ENCODE measurements at regions not wholly inside any gene's neighbourhood (a gene's known extent, or its start where the extent isn't known, plus 50 kb on each side); places are given as distances from the start of the nearest gene placed in this dataset.

GRCh38 chr2:43025709-43026295 lies 200.6 kb downstream of the ZFP36L2 start:
- Histone ChIP-seq H4K20me1 (ENCODE audit: insufficient read depth) (no peaks in the 10 kb centered on the region), H3K4me1 (ENCODE audit: control insufficient read depth in 1 of 2, insufficient read depth in 2 of 2, low read length in 2 of 2) (no peaks in the 10 kb centered on the region), H3K4me2 (ENCODE audit: low read length) (no peak overlapping the region), H3K4me3 (replicated peaks in 1 of 2; ENCODE audit: low read depth in 1 of 2, low read length in 2 of 2) (no peak overlapping the region), H3K27ac (ENCODE audit: low read depth, low read length) (no peak overlapping the region), H2AFZ (ENCODE audit: low read depth, low read length, poor library complexity, severe bottlenecking) (no peak overlapping the region), H3K36me3 (ENCODE audit: control insufficient read depth in 1 of 2, insufficient read depth in 2 of 2, low read length in 2 of 2) (no peaks in the 10 kb centered on the region), H3K9ac (ENCODE audit: low read length) (no peak overlapping the region), H3K9me3 (ENCODE audit: control insufficient read depth in 1 of 2, insufficient read depth in 1 of 2, low read depth in 1 of 2, low read length in 2 of 2) (peaks cover 0 to 4% of the 10 kb centered on the region in 2 experiments; a peak in 3 of 4 replicates), H3K9me2 (ENCODE audit: insufficient read depth) (no peaks in the 10 kb centered on the region), H3K27me3 (ENCODE audit: insufficient read depth, low read length) (0 out of 2 replicates have a peak, but pooled peaks cover 2% of the 10 kb centered on the region), H3K79me2 (ENCODE audit: insufficient read depth, low read length) (no peaks in the 10 kb centered on the region)
- DNase-seq (ENCODE audit: low read depth, low spot score) (no peak), ATAC-seq (no peak)
- TF ChIP-seq JUND (IDR thresholded peaks at IDR 0.05) (no peak), ATF3 (IDR thresholded peaks at IDR 0.05) (no peak), YY1 (IDR thresholded peaks at IDR 0.05; ENCODE audit: extremely low read depth, insufficient replicate concordance, low read depth, low read length) (no peak), ZFX (IDR thresholded peaks at IDR 0.05) (no peak), CTCF (IDR thresholded peaks at IDR 0.05 in 2 of 3, conservative IDR thresholded peaks at IDR 0.05 in 1 of 3; ENCODE audit: borderline replicate concordance in 1 of 3, insufficient read depth in 1 of 3, low read depth in 2 of 3, low read length in 2 of 3) (no peak), EGR1 (IDR thresholded peaks at IDR 0.05; ENCODE audit: low read depth) (no peak), RAD21 (IDR thresholded peaks at IDR 0.05; ENCODE audit: low read depth) (no peak), REST (IDR thresholded peaks at IDR 0.05; ENCODE audit: low read depth) (no peak), TCF7L2 (IDR thresholded peaks at IDR 0.05; ENCODE audit: borderline replicate concordance, extremely low read depth, insufficient read depth, insufficient read length) (no peak), ELF1 (IDR thresholded peaks at IDR 0.05; ENCODE audit: borderline replicate concordance, low read depth) (no peak), ZBTB33 (IDR thresholded peaks at IDR 0.05; ENCODE audit: extremely low read depth, insufficient replicate concordance, low read length) (no peak), POLR2AphosphoS5 (IDR thresholded peaks at IDR 0.05; ENCODE audit: low read depth, low read length) (no peak), CBX3 (IDR thresholded peaks at IDR 0.05; ENCODE audit: low read depth) (no peak), FOSL1 (IDR thresholded peaks at IDR 0.05; ENCODE audit: low read depth) (no peak), SRF (IDR thresholded peaks at IDR 0.05; ENCODE audit: low read depth) (no peak), EZH2phosphoT487 (IDR thresholded peaks at IDR 0.05; ENCODE audit: borderline replicate concordance) (no peak), MAX (IDR thresholded peaks at IDR 0.05) (no peak), SIN3A (IDR thresholded peaks at IDR 0.05; ENCODE audit: low read depth) (no peak), POLR2A (IDR thresholded peaks at IDR 0.05; ENCODE audit: borderline replicate concordance, extremely low read depth, insufficient read depth, insufficient read length) (no peak)
- intact Hi-C loops (cut with micrococcal nuclease) = no loop called here
- POLR2A ChIA-PET = no interaction called here
- no TSS peak for BruUV-seq (replicated peaks)
- CTCF ChIA-PET = no interaction called here
- RAD21 ChIA-PET (ENCODE audit: low non-redundant PET in 1 of 2, low total read pairs in 2 of 2, uncharacterized antibody in 2 of 2, unreplicated experiment in 2 of 2) = no interaction called here
